SK-MEL-5 (cell line): ENCODE measurements at regions not wholly inside any gene's neighbourhood (a gene's known extent, or its start where the extent isn't known, plus 50 kb on each side); places are given as distances from the start of the nearest gene placed in this dataset.
A peak's percentile ranks its signal among the peaks of the same experiment; 100 is the strongest.

ENCODE experiments used
- DNase-seq: peaks from one replicate; pipeline ENCODE4 v3.0.0-alpha.2; 2016; ENCODE audit warnings: low read depth, low spot score
- in situ Hi-C: cut with HindIII; loops from 2 replicates; pipeline ENCODE4 v1.10.0; 2016; ENCODE audit warnings: low sequenced_read_pairs, high pct_unique_total_duplicates, low pct_unique_long_range_greater_than_20kb

DNA sequence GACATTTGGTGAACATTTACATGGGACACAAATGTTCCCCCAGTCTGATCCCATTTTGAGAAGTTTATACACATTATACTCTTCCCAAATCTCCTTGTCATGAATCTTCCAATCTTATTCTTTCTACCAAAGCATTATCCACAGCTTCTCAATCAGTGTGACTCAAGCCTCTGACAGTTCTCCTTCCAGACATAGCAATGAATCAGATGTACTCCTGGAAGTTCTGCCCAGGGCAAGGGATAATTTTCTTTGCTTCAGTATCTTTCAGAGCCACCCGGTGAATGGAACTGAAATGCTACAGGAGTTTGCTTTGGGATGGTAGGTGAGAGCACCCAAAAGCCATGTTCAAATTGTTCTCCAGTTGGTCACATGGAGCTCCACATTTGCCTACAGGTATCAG, 145.5 kb downstream of the ANXA5 start:
- in situ Hi-C loops = no loop called here
- no peak for DNase-seq

DNA sequence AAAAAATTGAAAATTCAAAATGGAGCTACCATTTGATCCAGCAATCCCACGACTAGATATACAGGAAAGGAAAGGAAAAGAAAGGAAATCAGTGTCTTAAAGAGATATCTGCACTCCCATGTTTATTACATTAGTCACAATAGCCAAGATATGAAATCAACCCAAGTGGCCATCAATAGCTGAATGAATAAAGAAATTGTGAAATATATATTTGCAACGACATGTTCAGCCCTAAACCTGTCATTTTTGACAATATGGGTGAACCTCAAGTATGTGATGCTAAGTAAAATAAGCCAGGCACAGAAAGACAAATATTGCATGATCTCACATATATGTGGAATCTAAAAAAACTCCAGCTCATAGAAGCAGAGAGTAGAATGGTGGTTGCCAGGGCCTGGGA, 155.1 kb downstream of the ANXA5 start:
- in situ Hi-C loops = no loop called here
- no peak for DNase-seq

DNA sequence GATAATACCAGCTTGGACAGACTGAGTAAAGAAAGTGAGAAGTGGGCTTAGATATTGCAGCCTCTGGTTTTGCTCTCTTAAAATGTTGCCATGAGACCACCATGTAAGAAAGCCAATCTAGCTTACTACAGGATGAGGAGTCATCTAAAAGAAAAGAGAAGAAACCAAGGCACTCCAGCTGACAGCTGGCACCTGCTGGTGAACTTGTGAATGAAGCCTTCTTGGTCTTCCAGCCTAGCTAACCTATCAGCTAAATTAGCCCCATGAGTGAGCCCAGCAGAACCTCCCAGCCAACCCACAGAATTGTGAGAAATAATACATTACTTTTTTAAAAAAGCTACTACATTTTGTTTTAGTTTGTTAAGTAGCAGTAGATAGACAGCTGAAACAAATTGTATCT, 154.5 kb upstream of the QRFPR start:
- in situ Hi-C loops = no loop called here
- no peak for DNase-seq

DNA sequence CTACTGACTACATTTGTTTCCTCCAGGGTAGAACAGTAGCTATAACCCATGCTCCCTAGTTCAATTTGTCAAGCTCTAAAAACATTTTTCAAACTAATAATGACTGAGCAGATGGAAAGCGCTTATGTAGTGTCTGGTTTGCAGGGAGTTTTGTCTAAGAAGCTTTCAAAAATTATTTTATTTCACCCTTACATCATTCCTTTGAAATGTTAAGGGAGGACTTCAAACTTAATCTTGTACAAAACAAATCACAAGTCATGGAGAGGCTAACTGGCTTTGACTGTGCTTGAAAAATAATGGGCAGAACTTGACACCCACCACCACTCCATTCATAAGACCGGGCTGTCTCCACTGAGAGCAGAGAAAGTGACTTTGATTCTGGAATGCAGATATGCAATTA, 153.4 kb upstream of the QRFPR start:
- DNase-seq = no peak
- in situ Hi-C loops = no loop called here

DNA sequence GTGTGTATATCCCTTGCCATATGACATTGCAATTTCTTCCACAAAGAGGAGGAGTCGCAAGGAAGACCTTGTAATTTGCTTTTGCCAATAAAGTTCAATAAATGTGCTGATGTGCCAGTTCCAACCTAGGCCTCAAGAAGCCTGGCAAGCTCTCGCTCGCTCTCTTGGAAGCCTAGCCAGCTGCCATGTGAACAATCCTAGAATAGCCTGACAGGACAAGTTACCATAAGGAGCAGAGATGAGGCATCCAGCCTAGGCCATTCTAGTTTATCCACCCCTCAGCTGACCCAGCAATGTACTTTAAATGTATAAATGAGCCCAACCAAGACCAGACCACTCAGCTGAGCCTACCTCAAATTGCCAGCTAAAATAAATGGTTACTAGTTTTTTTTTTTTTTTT, 145.7 kb upstream of the QRFPR start:
- no peak for DNase-seq
- in situ Hi-C loops = no loop called here

DNA sequence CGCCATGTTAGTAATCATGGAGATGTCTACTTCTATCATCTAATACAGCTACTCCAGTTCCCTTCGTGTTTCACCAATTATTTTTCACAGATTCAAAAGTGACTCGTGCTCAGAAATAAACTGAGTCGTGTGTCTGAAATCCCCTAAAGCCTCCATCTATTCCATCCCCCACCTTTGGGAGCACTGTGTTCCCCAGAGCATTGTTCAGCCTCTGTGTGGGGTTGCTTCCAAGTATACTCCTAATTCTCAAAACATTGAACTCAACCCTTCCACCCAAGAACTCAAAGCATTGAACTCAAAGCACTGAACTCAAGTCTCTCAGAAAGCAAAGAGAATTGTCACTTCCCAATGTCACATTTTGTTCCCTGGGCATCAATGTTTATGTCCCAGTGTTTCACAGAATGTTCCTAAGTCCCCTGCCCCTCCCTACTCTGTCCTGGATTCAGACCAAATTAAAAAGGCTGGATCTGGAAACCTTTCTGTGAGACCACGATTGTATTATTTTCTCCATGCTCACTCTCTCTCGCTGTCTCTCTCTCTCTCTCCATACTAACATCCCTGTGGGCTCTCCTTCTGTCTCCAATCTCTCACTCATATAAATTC, 138.5 kb upstream of the QRFPR start:
- DNase-seq = no peak
- in situ Hi-C loops = no loop called here

DNA sequence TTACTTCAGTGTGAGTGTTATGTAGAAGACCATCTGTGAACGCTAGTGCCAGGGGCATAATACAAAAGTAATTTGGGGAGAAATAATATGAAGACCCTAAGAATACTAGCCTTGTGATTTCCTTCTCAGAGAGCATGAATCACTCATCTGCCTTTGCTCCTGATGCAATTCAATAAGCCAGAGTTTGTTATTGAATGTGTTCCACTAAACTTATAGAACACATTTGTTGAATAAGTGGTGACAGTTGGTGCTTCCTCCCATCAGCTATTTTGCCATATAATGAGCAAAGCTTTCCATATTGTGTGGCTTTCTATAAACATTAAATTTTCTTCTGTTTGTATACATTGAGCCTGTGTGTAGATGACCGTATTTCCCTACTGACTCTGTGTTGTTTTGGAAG, 136.4 kb upstream of the QRFPR start:
- DNase-seq = no peak
- in situ Hi-C loops = no loop called here

DNA sequence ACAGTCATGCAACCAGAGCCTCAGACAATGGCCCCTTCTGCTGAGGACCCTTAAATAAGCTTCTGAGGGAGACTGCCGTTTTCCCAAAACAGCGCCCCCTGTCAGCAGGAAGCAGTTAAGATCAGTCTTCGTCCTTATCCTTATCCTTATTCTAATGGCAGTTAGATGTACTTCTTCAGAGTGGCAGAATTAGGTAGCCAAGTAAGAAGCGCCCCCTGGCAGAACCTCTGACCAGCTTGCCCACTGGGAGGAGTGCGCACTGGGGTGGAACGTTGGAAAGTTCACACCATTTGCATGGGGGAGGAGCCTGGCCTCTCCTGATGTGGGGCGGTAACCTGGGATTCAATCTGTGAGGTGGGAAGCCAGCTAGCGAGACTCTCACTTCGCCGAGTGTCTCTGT, 133.6 kb upstream of the QRFPR start:
- in situ Hi-C loops = no loop called here
- peak; percentile 39 for DNase-seq

DNA sequence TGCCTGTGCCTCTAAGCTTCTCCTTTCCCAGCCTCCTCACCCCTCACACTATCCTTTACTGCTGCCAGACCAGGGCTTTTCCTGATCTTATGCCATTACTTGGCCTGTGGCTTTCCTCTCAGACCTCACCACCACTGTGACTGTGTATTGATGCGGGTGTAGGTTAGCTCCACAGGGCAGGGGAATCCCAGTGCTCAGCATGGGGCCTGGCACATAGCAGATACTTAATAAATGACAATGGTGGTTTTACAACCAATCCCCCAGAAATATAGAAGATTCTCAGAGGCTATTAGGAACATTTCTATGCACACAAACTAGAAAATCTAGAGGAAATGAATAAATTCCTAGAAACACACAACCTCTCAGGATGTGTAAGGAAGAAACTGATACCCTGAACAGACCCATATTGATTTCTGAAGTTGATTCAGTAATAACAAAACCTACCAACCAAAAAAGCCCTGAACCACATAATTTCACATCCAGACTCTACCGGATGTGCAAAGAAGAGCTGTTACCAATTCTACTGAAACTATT, 129.6 kb upstream of the QRFPR start:
- DNase-seq = no peak
- in situ Hi-C loops = no loop called here

DNA sequence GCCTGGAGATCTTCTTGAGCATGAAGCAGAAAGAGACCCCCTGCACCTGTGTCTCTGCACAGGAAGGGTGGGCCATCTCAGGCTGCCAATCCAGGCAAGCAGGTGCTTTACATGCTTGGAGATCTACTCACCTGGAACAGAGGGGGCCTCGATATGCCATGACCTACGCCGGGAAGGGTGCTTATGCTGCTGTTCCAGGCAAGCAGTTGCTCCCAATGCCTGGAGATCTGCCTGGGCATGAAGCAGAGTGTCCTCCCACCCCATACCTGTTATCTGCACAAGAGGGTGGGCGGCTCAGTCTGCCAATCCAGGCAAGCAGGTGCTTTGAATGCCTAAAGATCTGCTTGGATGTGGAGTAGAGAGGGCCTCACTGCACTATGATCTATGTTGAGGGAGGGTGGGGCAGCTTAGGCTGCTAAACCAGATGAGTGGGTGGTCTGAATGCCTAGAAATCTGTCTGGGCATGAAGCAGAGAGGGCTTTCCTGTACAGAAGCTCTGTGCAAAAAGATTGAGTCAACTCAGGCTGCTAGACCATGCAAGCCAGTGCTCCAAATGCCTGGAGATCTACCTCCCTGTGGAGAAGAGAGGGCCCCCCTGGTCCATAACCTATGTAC, 104.5 kb upstream of the QRFPR start:
- no peak for DNase-seq
- in situ Hi-C loops = no loop called here

DNA sequence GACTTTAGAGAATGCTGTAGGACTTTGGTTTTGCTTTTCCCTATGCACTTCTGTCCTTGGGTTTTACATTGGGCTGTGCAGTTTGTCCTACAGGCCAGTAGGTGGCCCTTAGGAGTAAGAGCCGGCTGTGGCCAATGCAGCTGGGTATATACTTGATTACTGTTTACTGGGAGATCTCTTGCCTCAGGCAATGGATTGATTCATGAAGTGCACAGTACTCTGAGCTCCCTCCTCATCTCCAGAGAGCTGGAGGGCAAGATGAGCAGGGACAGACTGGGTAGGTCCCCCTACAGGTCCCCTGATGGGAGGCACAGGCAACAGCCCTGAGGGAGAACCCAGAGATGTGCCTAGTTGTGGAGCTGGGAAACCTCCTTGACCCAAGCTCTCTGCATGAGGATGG, 103.8 kb upstream of the QRFPR start:
- in situ Hi-C loops = no loop called here
- DNase-seq = peak; percentile 63

DNA sequence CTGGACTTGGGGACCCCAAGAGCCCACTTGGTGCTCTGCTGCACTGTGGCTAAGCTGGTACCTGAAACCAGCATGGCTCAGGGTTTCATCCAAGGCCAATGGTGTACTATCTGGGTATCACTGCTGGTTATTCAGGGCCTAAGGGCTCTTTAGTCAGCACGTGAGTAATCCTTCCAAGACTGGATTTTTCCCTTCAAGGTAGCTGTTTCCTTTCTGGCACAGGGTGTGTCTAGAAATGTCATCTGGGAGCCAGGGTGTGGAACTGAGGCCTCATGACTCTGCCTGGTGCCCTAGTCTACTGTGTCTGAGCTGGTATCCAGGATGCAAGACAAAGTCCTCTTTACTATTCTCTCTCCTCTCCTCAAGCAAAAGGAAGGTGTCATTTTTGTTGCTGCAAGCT, 99.0 kb upstream of the QRFPR start:
- in situ Hi-C loops = no loop called here

DNA sequence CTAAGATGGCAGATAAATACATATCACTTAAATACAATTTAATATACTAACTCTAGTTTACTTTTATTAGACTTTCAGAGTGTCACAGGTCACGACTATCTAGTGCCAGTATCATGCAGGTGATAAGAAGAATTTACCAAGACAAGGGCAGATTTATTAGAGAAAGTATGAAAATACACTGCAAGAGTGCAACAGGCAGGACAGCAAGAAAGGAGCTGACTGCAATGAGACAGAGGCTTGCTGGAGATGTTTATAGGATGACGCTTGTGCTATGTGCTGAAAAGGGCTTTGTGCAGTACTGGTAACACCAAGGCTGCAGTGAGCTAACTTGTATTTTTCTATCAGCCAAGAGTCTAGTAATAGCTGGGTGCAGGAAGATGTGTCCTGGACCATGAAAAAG, 96.7 kb upstream of the QRFPR start:
- in situ Hi-C loops = no loop called here
- DNase-seq = no peak

More for the DNA sequence above, 99.0 kb upstream of the QRFPR start:
- no peak for DNase-seq

DNA sequence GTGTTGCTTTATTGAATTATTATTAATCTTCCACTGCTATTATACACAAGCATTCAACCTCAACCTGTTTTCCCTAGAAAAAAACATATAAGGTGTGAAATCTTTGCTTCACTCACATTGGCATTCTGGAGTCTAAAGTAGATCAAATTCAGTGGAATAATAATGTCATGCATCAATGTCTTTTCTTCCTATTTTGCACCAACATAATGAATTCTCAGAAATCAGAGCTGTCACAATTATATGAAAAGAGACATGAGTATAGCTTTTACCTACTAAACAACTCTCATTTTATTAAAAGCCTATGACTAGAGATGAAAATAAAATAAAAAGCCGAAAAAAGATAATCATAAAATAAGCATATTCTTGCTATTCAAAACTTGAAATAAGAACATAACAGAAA, 96.3 kb upstream of the QRFPR start:
- no peak for DNase-seq
- in situ Hi-C loops = no loop called here

DNA sequence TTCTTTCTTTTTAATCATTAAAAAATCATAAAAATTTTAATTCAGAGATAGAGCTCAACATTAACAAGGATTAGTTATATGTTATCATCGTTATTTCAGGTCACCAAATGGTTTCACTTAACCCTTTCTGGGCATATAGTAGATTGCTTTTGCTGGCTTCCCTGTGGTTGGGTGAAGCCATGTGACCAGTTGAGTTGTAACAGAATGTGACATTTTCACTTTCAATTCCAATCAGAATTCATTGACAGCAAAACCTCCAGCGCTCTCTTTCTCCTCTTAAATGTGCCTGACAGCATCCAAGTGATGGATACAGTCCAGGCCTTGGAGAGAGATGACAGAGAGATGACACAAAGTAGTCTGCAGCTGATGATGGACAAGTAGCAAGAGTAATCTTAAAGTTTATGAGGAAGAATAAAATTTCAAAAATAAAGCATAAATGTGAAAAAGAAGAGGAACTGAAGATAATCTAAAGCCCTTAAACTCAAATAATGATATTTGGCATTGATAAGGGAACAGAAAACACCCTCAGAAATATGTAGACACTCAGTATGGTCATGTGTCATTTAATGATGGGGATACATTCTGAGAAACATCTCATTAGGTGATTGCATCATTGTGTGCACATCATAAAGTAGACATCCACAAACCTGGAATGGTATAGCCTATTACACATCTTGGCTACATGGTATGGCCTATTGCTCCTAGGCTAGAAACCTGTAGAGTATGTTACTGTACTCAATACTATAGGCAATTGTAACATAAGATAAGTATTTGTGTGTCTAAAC, 92.3 kb upstream of the QRFPR start:
- in situ Hi-C loops = no loop called here

DNA sequence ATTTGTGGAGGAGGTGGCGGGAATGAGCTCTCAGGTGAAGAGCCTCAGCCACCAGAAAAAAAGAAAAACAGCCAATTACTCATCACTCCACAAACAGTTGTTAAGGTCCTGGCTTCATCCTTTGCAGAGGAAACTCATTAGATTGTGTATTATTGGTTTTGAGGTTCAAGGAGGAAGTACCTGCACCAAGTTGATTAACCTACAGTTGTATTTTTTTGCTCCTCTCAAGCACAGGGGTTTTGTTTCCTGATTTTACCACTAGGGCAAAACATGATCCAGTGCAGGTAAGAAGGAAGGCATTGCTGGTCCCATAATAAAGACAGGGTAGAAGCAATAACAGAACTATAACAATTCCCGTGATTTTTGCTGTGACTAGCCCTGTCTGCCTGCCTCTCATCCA, 84.0 kb upstream of the QRFPR start:
- in situ Hi-C loops = no loop called here
- no peak for DNase-seq

More for the DNA sequence above, 92.3 kb upstream of the QRFPR start:
- DNase-seq = no peak

DNA sequence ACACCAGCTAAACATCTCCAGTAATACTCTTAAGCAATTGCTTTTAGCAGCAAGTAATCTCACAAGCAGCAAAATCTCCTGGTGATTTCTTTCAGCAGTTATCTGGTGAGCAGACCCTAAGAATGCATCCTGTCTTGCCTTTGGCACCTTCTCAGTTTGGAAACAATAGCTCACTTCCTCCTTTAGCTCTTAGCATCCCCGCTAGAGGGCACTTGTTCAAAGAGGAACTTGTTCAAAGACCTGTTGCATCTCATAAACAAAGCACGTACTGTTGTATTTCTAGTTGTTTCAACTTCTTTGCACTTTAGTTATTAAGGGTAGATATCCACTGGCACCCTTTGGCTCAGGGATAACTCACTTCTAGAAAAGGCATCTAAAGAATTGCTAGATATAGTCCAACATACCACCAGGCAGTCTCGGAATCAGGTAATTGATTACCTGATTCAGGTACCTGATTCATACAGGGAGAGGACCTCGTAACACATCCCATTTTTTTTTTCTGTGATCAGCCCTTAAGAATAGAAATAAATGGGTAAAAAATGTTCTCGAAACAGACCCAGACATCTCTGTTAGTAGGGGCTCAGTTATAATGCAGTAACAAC, 81.9 kb upstream of the QRFPR start:
- peak; percentile 69 for DNase-seq
- in situ Hi-C loops = no loop called here

DNA sequence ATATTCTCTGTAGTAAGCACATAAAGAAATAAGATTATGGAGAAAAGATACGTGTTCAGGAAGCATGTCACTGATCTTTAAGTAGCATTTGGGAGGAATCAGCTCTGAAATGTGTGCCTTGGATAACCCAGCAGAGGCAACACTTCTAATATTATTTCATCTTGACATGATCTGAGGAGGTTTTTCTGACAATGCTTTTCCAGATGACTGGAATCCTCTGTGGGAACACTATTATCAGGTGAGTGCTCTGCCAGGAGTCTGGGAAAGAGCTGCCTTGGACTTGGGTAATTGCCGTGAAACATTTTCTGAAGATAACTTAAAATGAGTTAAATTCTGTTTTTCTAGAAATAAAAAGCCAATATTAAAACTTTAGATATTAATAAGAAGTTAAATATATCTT, 78.2 kb upstream of the QRFPR start:
- DNase-seq = no peak
- in situ Hi-C loops = no loop called here
